ENCODE measurements at regions not wholly inside any gene's neighbourhood (a gene's known extent, or its start where the extent isn't known, plus 50 kb on each side); places are given as distances from the start of the nearest gene placed in this dataset.

DNA sequence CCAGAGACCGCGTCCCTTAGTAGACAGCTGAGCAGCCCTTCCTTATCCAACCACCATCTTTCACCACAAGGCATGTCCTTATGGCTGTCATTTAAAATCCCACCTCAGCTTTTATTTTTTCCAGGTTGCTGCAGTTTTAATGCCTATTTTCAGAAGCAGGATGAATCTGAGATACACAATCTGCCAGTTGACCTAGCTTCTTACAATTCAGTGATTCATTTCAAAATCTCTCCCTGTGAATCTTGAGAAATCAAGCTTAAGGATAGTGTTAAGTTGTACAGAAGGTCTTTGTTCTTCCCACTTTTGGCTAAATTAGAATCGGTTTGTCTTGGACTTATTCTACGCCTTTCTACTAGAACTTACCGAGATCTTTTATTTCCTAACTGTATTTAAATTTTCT, 522.3 kb upstream of the CFAP20DC start:
- intact Hi-C loops (cut with DNase I, micrococcal nuclease), result loop anchor here in 1 of 2 donors (10.0 kb wide), 1 partner anchor 283 kb away; no protein-coding TSS in a partner anchor
- ATAC-seq, result no peak
- TF ChIP-seq CTCF (IDR thresholded peaks at IDR 0.05), result no peak
- H3K4me1 ChIP-seq (ENCODE audit: low read depth), result no peaks in the 10 kb centered on the region
- no peaks in the 10 kb centered on the region for H3K9me3 ChIP-seq
- no peak overlapping the region for H3K4me3 ChIP-seq
- no peak for DNase-seq
- H3K36me3 ChIP-seq (ENCODE audit: low read depth), result no peaks in the 10 kb centered on the region

- H3K9me3 ChIP-seq, result no peaks in the 10 kb centered on the region
- no peak for TF ChIP-seq CTCF (IDR thresholded peaks at IDR 0.05)
- no peak overlapping the region for H3K4me3 ChIP-seq
- H3K4me1 ChIP-seq (ENCODE audit: low read depth), result no peaks in the 10 kb centered on the region
- ATAC-seq (no peak), DNase-seq (no peak)
- intact Hi-C loops (cut with DNase I, micrococcal nuclease), result loop anchor here in 1 of 2 donors (10.0 kb wide), 1 partner anchor 284 kb away; no protein-coding TSS in a partner anchor
- no peaks in the 10 kb centered on the region for H3K36me3 ChIP-seq (ENCODE audit: low read depth)
Measured at GRCh38 chr3:59570806-59571205, 521.0 kb upstream of the CFAP20DC start.

GRCh38 chr3:59567661-59568060, 517.8 kb upstream of the CFAP20DC start:
- TF ChIP-seq CTCF (IDR thresholded peaks at IDR 0.05), result no peak
- DNase-seq (no peak), ATAC-seq (no peak)
- no peaks in the 10 kb centered on the region for H3K9me3 ChIP-seq
- H3K4me3 ChIP-seq, result no peak overlapping the region
- no peaks in the 10 kb centered on the region for H3K4me1 ChIP-seq (ENCODE audit: low read depth)
- intact Hi-C loops (cut with DNase I, micrococcal nuclease), result no loop called here
- no peaks in the 10 kb centered on the region for H3K36me3 ChIP-seq (ENCODE audit: low read depth)

- H3K9me3 ChIP-seq, result no peaks in the 10 kb centered on the region
- no peaks in the 10 kb centered on the region for H3K4me1 ChIP-seq (ENCODE audit: low read depth)
- H3K4me3 ChIP-seq, result no peak overlapping the region
- ATAC-seq (no peak), DNase-seq (no peak)
- intact Hi-C loops (cut with DNase I, micrococcal nuclease), result no loop called here
- no peaks in the 10 kb centered on the region for H3K36me3 ChIP-seq (ENCODE audit: low read depth)
- TF ChIP-seq CTCF (IDR thresholded peaks at IDR 0.05), result no peak
Measured at GRCh38 chr3:59566481-59566975, 516.7 kb upstream of the CFAP20DC start.

DNA sequence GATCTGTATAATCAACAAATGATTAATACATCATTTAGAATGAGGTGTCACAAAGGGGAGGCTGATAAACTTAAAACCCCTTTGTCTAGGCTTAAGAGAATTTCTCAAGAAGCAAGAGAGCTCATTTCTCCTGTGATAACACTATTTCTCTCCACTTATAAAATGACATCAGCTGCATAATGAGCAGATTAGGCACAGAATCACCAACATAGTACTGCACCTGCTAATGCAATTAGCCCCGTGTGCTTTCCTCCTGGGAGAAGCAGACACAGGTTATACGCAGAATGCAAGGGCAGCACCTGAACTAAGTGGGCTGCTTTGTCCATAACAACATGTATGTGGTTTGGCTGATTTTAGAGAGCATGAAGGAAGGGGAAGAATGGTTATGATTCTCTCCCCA, 515.3 kb upstream of the CFAP20DC start:
- H3K4me3 ChIP-seq, result no peak overlapping the region
- no peaks in the 10 kb centered on the region for H3K4me1 ChIP-seq (ENCODE audit: low read depth)
- H3K36me3 ChIP-seq (ENCODE audit: low read depth), result no peaks in the 10 kb centered on the region
- no peaks in the 10 kb centered on the region for H3K9me3 ChIP-seq
- TF ChIP-seq CTCF (IDR thresholded peaks at IDR 0.05), result no peak
- ATAC-seq (no peak), DNase-seq (no peak)
- intact Hi-C loops (cut with DNase I, micrococcal nuclease), result no loop called here

DNA sequence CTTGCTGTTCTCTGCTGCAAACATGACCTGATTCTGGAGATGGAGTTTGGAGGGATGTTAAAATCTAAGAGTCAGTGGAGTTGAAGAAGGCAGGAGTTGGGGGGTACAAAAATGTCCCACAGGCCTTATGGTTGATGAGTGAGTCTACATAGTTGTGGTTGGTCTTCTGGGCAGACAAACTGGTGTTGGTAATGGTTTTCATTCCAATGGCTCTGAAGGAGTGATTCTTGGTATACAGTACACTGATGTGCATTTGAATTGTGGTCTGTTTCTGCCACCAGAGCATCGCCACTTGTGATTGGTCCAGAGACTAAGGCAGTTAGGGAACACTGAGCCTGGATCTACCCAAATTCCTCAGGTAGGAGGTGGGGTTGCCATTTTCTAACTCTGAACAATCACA, 514.1 kb upstream of the CFAP20DC start:
- ATAC-seq (no peak), DNase-seq (no peak)
- no peak overlapping the region for H3K4me3 ChIP-seq
- no peaks in the 10 kb centered on the region for H3K9me3 ChIP-seq
- no peaks in the 10 kb centered on the region for H3K4me1 ChIP-seq (ENCODE audit: low read depth)
- TF ChIP-seq CTCF (IDR thresholded peaks at IDR 0.05), result no peak
- H3K36me3 ChIP-seq (ENCODE audit: low read depth), result no peaks in the 10 kb centered on the region
- intact Hi-C loops (cut with DNase I, micrococcal nuclease), result no loop called here

Measured in mucosa of descending colon (tissue), 3 donors.